HG03439 (cell line): ENCODE measurements at regions not wholly inside any gene's neighbourhood (a gene's known extent, or its start where the extent isn't known, plus 50 kb on each side); places are given as distances from the start of the nearest gene placed in this dataset.
"Not testable (repeated sequence)": the region's sequence is repeated elsewhere in the genome, so short reads cannot be mapped to it uniquely, and the experiment has no call there.

Experiments
- ATAC-seq: cut with Tn5 transposase; IDR thresholded peaks from one replicate; pipeline ENCODE4 v1.9.1; 2021; ENCODE audit warnings: mild to moderate bottlenecking, moderate library complexity; ENCODE audit not compliant: unreplicated experiment

DNA sequence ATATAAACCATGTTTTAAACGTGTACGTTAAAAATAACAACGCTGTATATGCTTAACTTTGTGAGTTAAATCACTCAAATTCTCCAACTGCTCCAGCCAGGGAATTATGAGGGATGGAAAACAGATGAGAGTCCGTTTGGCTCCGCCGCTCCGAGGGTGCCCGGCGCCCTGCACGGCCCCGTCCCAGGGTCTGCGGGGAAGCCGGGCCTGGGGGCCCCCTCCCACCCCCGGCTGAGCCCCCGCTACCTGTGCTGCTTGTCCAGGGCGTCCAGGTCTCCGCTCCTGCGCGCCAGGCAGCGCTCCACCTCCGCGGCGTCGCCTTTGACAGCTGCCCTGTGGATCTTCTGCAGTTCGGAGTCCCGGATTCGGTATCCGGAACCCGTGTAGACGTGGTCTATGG lies 415.5 kb downstream of the FOXD4L4 start:
- not testable (repeated sequence) for ATAC-seq

DNA sequence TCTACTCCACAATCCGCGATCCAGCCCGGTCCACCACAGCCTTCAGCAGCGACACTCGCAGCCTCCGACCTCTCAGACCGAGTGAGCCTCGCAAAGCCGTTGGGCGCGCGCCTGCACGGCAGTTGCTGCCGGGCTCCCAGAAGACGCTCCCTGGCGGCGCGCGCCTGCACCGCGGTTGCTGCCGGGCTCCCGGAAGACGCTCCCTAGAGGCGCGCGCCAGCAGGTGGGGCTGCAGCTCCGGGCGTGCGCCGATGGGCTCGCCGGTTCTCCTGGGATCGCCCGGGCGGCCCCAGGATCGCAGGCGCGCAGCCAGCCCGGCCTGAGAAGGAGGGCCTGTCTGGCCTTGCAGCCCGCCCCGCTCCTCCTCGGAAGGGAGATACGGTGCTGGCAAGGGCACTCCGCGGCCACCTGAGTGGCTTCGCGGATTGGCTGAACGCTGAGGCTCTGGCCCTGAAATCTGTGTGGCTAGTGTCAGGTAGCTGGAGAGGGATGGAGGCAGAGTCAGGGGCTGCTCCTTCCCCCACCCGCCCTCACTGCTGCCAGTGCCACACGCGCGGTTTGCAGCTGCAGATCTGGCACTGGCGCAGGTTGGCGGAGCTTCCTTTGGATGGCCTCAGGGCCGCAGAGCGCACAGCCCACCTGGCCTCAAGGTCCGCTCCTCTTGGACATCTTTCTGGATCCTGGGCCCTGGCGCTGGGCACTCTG lies 416.2 kb downstream of the FOXD4L4 start:
- peak; percentile 93 for ATAC-seq

DNA sequence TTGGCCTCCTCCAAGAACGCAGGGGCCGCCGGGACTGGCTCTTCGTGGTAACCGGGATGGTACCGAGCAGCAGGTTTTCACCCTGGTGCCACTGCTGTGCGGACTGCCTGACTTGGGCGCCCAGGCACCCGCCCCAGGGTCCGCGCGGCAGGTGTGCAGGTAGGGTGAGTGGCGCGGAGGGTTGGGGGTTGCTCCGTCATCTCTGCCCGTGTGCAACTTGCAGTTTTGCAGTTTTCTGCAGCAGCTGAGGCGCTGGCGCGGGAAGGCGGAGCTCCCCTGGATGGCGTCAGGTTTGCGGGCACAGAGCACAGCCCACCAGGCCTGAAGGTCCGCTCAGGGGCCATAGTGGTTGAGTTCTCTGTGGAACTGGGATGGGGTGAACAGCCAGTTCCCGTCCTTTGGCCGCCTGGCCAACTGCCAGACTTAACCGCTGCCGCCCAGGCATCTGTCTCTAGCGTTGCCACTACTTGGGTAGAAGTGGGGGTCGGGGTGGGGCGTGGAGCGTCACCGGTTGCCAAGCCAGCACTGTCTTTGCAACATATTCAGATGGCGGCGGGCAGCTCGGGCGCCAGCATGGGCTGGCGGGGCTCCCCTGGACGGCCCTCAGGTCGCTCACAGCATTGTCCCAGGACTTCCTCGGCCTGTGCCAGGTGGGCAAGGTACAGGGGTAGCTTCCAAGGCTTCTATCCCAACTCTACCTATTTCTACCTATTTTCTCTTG lies 417.2 kb downstream of the FOXD4L4 start:
- not testable (repeated sequence) for ATAC-seq

GRCh38 chr9:66182316-66182715 lies 445.4 kb downstream of the FOXD4L4 start:
- ATAC-seq = not testable (repeated sequence)

- not testable (repeated sequence) for ATAC-seq
Measured at GRCh38 chr9:66183648-66184047, 446.7 kb downstream of the FOXD4L4 start.

DNA sequence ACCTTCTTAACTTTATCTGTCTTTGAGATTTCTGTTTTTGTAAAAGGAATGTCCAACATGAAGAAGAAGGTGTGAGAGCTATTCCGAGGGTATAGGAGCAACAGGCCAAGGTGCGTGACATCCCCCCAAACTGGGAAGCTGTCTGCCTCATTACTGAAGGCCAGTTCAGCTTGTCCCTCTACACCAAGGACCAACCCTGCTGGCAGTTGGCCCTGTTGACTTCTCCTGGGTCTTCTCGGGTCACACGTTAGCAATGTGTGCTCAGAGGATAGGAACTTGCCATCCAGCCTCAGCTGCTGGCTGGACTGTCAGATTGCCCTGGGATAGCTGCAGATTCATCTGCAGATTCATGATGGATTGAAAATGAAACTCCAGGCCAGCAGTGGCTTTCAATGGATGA lies 460.3 kb downstream of the FOXD4L4 start:
- not testable (repeated sequence) for ATAC-seq

DNA sequence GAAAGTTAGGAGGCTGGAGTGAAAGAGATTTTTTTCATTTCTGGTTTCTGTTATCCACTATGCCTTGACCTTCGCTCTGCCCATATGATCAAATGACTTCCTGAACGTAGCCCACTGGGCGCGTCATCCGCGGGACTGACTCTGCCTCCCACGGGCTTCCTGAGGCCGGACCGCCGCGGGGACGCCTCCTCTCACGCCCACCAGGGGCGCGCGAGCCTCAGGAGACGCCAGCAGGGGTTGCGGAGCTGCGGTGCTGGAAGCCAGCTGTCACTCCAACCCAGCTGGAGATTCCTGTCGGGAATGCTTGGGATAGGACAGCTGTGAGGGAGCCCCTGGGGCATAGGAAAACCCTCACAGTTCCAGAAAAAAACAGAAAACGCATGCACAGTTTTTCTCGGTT lies 461.5 kb downstream of the FOXD4L4 start:
- ATAC-seq = not testable (repeated sequence)

GRCh38 chr9:66206617-66207016 lies 469.7 kb downstream of the FOXD4L4 start:
- not testable (repeated sequence) for ATAC-seq

DNA sequence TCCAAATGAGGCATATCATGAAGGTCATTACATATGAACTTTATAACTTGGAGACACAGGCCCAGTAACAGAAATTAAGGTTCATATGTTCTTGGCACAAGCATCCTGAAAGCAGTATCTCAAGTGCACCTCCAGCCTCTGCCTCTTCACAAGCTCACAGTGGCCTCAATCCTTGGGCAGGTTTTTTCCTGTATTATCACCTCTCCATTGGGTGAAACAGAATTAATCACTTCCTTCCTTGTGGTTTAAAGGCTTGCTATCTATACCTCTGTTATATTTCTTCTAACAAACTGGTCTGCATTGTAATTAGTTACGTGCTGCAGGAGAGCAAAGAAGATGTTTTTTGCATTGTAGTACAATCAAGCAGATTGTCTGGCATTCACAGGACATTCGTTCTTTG lies 471.0 kb downstream of the FOXD4L4 start:
- not testable (repeated sequence) for ATAC-seq

GRCh38 chr9:66244763-66245162 lies 507.8 kb downstream of the FOXD4L4 start:
- not testable (repeated sequence) for ATAC-seq

DNA sequence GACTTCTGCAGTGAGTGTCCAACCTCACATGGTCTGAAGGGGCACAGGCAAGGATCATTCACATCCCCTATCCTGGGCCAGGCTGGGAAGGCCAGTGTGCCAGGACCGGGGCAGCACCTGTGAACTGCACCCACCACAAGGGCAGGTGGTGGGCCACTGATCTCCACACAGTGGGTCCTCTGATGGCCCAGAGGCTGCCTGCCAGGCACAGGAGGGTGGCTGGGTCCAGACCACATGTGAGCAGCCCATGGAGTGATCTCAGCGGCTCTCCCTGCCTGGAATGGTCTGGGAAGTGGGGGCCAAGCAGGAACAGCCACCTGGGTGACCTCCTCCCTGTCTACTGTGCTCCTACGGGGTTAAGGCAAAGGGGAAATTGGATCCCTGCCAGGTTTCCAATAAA lies 508.5 kb downstream of the FOXD4L4 start:
- not testable (repeated sequence) for ATAC-seq

DNA sequence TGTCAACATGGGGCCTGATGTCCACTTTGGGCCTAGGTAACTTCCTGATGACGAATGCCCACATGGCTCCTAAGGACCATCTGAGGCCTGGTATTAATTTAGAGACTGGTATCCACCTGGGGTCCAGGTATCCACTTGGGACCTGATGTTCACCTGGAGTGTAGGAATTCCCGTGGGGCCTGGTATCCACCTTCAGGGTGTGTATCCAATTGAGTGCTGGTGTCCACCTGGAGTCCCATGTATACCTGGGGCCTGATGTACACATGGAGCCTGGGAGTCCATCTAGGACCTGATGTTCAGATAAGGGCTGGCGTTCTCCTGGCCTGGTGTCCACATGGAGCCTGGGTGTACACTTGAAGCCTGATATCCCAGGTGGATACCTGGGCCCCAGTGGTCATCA lies 520.6 kb downstream of the FOXD4L4 start:
- not testable (repeated sequence) for ATAC-seq

DNA sequence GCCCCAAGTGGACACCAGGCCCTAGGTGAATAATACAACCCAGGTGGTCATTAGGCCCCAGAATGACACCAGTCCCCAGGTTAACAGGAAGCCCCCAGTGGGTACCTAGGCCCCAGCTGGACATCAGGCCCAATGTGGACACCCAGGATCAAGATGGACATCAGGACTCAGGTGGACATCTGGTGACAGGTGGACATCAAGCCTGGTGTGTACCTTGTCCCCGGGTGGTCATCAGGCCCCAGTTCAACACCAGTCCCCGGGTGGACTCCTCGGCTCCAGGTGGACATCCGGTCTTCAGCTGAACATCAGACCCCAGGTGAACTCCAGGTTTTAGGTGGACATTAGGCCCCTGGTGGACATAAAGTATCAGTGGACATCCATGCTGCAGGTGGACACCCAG lies 524.6 kb downstream of the FOXD4L4 start:
- ATAC-seq = not testable (repeated sequence)

DNA sequence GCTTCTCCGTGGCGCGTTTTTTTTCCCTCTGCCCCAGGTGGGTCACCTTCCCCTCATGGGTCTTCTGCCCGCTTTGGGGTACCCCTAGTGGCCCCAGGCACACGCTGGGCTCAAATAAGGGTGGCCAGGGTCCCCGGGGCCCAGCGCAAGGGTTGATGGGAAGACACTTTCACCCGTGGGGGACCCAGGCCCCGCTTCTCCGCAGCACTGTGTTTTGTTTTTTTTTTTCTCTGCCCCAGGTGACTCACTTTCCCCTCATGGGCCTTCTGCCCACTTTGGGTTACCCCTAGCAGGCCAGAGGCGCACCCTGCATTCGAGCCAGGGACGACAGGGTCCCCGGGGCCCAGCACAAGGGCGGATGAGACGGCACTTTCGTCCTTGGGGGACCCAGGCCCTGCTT lies 526.7 kb downstream of the FOXD4L4 start:
- ATAC-seq = not testable (repeated sequence)

- ATAC-seq = not testable (repeated sequence)
Measured at GRCh38 chr9:66264786-66265185, 527.8 kb downstream of the FOXD4L4 start.

DNA sequence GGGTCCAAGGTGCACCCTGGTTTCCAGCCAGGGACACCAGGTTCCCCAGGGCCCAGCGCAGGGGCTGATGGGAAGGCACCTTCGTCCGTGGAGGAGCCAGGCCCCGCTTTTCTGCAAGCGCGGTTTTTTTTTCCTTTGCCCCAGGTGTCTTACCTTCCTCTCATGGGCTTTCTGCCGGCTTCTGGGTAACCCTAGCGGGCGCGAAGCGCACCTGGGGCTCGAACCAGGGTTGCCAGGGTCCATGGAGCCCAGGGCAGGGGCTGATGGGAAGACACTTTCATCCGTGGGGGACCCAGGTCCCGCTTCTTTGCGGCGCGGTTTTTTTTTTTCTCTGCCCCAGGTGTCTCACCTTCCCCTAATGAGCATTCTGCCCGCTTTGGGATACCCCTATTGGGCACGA lies 529.3 kb downstream of the FOXD4L4 start:
- not testable (repeated sequence) for ATAC-seq

GRCh38 chr9:66266856-66267430 lies 530.0 kb downstream of the FOXD4L4 start:
- not testable (repeated sequence) for ATAC-seq

DNA sequence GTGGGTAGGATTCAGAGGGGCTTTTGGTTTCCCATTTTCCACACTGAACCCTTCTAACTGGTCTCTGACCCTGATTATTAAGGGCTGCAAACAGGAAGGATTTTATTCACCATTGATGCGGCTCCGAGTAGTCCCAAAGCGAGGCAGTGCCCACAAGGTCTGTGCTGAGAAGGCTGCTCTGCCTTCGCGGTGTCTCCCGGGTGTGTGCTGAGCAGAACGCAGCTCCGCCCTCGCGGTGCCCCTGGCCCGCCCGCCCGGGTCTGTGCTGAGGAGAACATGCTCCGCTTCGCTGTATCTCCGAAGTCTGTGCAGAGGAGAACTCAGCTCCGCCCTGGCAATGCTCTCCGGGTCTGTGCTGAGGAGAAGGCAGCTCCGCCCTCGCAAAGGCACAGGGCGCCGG lies 530.7 kb downstream of the FOXD4L4 start:
- not testable (repeated sequence) for ATAC-seq

DNA sequence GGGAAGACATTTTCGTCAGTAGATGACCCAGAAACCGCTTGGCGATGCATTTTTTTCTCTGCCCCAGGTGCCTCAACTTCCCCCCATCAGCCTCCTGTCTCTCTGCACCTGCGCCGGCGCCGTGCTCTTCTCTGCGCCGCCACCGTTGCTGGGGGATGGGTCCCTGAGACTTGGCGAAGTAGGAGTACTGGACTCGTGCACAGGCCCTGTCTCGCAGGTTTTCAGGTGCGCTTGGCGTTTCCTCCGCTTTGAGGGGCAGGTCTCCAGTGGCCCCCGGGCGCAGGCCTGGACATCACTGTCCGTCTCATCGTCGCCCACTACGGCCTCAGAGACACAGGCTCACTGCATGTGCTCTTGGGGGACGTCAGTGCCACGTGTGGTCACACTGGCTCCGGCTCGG lies 532.1 kb downstream of the FOXD4L4 start:
- not testable (repeated sequence) for ATAC-seq

GRCh38 chr9:66269783-66270182 lies 532.8 kb downstream of the FOXD4L4 start:
- ATAC-seq = not testable (repeated sequence)

DNA sequence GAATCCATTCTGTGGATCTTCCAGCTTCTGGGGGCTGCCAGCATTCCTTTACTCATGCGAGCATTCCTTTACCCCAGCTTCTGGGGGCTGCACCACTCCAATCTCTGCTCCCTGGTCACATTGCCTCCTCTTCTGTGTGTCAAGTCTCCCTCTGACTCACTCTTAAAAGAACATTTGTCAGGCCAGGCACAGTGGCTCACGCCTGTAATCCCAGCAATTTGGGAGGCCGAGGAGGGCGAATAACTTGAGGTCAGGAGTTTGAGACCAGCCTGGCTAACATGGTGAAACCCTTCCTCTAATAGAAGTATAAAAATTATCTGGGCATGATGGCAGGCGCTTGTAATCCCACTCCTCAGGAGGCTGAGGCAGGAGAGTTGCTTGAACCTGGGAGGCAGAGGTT lies 541.9 kb downstream of the FOXD4L4 start:
- ATAC-seq = not testable (repeated sequence)
